ENCODE measurements at regions not wholly inside any gene's neighbourhood (a gene's known extent, or its start where the extent isn't known, plus 50 kb on each side); places are given as distances from the start of the nearest gene placed in this dataset.

- no peak for DNase-seq
Observed at GRCh38 chr11:92768121-92768840, 201.2 kb upstream of the MTNR1B start.

- no peak for DNase-seq
Observed at GRCh38 chr11:92769112-92769511, 200.3 kb upstream of the MTNR1B start.

GRCh38 chr11:92770419-92770818, 199.0 kb upstream of the MTNR1B start:
- no peak for DNase-seq

GRCh38 chr11:92770981-92771380, 198.5 kb upstream of the MTNR1B start:
- no peak for DNase-seq

GRCh38 chr11:92771701-92772100, 197.8 kb upstream of the MTNR1B start:
- DNase-seq = no peak

GRCh38 chr11:92775003-92775676, 194.3 kb upstream of the MTNR1B start:
- DNase-seq = peak; percentile 49

- peak; percentile 55 for DNase-seq
Observed at GRCh38 chr11:92776676-92777075, 192.8 kb upstream of the MTNR1B start.

- no peak for DNase-seq
Observed at GRCh38 chr11:92779746-92780145, 189.7 kb upstream of the MTNR1B start.

GRCh38 chr11:92781151-92781550, 188.3 kb upstream of the MTNR1B start:
- no peak for DNase-seq

- peak; percentile 13 for DNase-seq
Observed at GRCh38 chr11:92782806-92783205, 186.6 kb upstream of the MTNR1B start.

GRCh38 chr11:92784331-92784730, 185.1 kb upstream of the MTNR1B start:
- no peak for DNase-seq

- DNase-seq = no peak
Observed at GRCh38 chr11:92787638-92788037, 181.8 kb upstream of the MTNR1B start.

GRCh38 chr11:92789761-92790160, 179.7 kb upstream of the MTNR1B start:
- no peak for DNase-seq

- DNase-seq = no peak
Observed at GRCh38 chr11:92790366-92790765, 179.1 kb upstream of the MTNR1B start.

- DNase-seq = no peak
Observed at GRCh38 chr11:92790926-92791616, 178.4 kb upstream of the MTNR1B start.

GRCh38 chr11:92791886-92792285, 177.6 kb upstream of the MTNR1B start:
- no peak for DNase-seq

GRCh38 chr11:92793189-92793588, 176.3 kb upstream of the MTNR1B start:
- no peak for DNase-seq

- DNase-seq = no peak
Observed at GRCh38 chr11:92794783-92795182, 174.7 kb upstream of the MTNR1B start.

- DNase-seq = no peak
Observed at GRCh38 chr11:92796744-92797143, 172.7 kb upstream of the MTNR1B start.

- no peak for DNase-seq
Observed at GRCh38 chr11:92797874-92798273, 171.6 kb upstream of the MTNR1B start.

- DNase-seq = no peak
Observed at GRCh38 chr11:92801685-92802084, 167.8 kb upstream of the MTNR1B start.

GRCh38 chr11:92802644-92803043, 166.8 kb upstream of the MTNR1B start:
- DNase-seq = no peak

- no peak for DNase-seq
Observed at GRCh38 chr11:92803391-92803790, 166.1 kb upstream of the MTNR1B start.

- DNase-seq = no peak
Observed at GRCh38 chr11:92804388-92804966, 165.0 kb upstream of the MTNR1B start.
